ENCODE measurements at regions not wholly inside any gene's neighbourhood (a gene's known extent, or its start where the extent isn't known, plus 50 kb on each side); places are given as distances from the start of the nearest gene placed in this dataset.

DNA sequence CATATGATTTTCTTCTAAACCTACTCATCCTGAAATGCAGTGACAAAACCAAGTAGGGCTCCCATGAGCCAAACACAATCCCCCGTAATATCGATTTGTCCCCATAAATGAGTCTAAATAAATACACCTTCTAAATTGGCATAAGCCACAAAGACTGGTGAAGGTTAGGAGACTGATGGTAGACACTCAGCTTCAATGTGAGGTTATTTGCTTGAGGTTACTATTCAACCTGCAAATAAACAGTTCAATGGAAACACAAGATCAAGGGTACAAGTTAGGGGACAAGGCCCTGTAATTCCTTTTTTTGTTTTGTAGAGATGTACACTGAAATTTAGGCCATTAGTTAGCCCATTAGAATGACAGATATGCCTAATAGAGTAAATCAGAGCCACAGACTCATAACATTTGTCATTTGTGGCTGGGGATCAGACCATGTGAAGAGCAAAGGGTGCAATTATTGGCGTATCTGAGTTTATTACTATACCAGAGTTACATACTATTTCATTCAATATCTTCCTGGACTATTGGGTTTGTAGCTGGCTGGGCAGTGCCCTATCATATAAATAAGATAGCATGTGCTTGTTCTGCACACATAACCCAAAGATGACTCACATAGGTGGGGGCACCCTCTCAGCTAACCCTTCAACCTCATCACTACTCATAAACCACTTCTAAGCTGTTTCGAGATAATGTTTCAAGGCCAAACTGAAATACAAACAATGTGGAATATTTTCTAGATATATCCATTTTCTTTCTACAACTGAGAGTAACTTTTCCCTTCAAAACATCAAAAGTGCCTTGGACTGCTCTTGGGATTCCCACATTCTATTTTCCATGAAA, 695.3 kb downstream of the KCNA4 start:
- DNase-seq: no peak
- H3K36me3 ChIP-seq: no peaks in the 10 kb centered on the region
- TF ChIP-seq POLR2A (IDR thresholded peaks at IDR 0.05): no peak
- TF ChIP-seq, protein P1, sequence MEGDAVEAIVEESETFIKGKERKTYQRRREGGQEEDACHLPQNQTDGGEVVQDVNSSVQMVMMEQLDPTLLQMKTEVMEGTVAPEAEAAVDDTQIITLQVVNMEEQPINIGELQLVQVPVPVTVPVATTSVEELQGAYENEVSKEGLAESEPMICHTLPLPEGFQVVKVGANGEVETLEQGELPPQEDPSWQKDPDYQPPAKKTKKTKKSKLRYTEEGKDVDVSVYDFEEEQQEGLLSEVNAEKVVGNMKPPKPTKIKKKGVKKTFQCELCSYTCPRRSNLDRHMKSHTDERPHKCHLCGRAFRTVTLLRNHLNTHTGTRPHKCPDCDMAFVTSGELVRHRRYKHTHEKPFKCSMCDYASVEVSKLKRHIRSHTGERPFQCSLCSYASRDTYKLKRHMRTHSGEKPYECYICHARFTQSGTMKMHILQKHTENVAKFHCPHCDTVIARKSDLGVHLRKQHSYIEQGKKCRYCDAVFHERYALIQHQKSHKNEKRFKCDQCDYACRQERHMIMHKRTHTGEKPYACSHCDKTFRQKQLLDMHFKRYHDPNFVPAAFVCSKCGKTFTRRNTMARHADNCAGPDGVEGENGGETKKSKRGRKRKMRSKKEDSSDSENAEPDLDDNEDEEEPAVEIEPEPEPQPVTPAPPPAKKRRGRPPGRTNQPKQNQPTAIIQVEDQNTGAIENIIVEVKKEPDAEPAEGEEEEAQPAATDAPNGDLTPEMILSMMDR (IDR thresholded peaks at IDR 0.05 in 4 of 5, conservative IDR thresholded peaks at IDR 0.05 in 1 of 5): no peak
- H3K4me1 ChIP-seq: no peaks in the 10 kb centered on the region
- no peak overlapping the region for H3K4me3 ChIP-seq
- in situ Hi-C loops (cut with MboI; ENCODE audit: low sequenced_read_pairs in 4 of 4): no loop called here
- intact Hi-C loops (cut with DNase I; ENCODE audit: low total_unique reads): no loop called here
- no peak overlapping the region for H3K27ac ChIP-seq
- no peak for ATAC-seq
- no peaks in the 10 kb centered on the region for H3K27me3 ChIP-seq
- no peaks in the 10 kb centered on the region for H3K9me3 ChIP-seq

DNA sequence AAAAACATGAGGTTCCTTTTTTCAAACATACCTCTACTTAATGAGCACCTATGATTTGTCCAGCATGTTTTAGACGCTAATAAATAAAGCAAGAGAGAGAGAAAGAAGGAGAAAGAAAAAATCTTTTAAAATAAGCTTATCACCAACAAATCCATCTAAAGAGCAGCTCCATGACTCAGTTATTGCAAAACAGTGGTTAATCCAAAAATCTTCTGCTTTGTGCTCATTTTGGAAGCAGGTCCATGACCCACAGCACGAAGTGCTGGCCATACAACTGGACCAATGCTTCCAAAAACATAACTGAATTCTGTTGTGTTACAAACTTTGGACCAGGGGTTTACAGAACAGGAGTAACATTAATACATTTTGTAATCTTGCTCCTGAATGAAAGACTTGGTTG, 696.6 kb downstream of the KCNA4 start:
- in situ Hi-C loops (cut with MboI; ENCODE audit: low sequenced_read_pairs in 4 of 4): no loop called here
- Histone ChIP-seq H3K27ac (no peak overlapping the region), H3K27me3 (no peaks in the 10 kb centered on the region), H3K9me3 (no peaks in the 10 kb centered on the region), H3K36me3 (no peaks in the 10 kb centered on the region), H3K4me1 (no peaks in the 10 kb centered on the region), H3K4me3 (no peak overlapping the region)
- TF ChIP-seq, protein P1 (IDR thresholded peaks at IDR 0.05 in 4 of 5, conservative IDR thresholded peaks at IDR 0.05 in 1 of 5): no peak
- TF ChIP-seq POLR2A (IDR thresholded peaks at IDR 0.05): no peak
- intact Hi-C loops (cut with DNase I; ENCODE audit: low total_unique reads): no loop called here
- ATAC-seq (no peak), DNase-seq (no peak)

DNA sequence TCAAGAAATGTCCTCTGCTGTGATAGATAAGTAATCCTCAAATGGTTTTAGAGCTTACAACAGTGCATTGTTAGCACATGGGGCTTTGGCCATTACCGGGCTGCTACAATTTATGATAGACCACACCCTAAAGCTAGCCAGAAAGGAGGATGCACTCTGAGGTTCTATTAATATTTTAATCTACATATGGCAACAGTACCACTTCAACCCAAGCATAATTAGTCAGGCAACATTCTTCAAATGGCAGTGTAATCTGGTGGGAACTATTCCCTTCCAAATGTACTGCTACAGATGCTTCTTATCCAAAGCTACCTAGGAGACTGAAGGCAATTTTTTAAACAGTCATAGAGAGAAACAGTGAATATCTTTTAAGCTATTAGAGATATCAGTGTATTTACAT, 697.6 kb downstream of the KCNA4 start:
- Histone ChIP-seq H3K27me3 (no peaks in the 10 kb centered on the region), H3K4me1 (no peaks in the 10 kb centered on the region), H3K27ac (no peak overlapping the region), H3K4me3 (no peak overlapping the region), H3K36me3 (no peaks in the 10 kb centered on the region), H3K9me3 (no peaks in the 10 kb centered on the region)
- DNase-seq (no peak), ATAC-seq (no peak)
- in situ Hi-C loops (cut with MboI; ENCODE audit: low sequenced_read_pairs in 4 of 4): no loop called here
- intact Hi-C loops (cut with DNase I; ENCODE audit: low total_unique reads): no loop called here
- TF ChIP-seq POLR2A (IDR thresholded peaks at IDR 0.05): no peak
- TF ChIP-seq, protein P1 (IDR thresholded peaks at IDR 0.05 in 4 of 5, conservative IDR thresholded peaks at IDR 0.05 in 1 of 5): no peak

DNA sequence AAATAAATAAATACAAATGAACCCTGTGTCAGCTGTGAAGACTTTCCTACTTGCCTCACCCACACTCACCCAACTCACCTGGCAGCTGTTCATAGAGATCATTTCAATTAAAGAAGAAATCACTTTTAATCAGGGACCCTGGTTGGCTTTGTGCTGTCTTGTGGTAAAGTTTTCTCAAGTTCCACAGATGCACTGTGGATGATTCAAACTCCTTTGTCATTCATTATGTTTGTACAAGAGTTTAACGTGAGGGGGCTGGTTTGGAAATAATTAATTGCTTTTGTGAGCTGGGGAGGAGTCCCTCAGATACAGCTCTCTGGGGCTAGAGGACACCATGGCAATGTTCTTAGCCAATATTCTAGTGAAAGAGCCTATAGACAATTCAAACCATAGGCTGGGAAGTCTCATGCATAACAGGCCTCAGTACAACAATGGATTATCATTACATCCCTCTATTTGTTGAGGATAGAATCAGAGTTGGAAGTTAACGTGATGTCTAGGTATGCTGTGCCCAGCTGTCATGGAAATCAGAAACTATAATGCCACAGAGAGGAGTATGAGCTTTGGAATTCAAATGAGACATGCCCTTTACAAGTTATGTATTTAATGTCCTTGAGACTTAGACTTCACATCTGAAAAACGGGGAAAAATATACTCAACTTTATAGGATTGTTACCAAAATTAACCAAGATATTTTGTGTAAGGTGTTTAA, 698.5 kb downstream of the KCNA4 start:
- in situ Hi-C loops (cut with MboI; ENCODE audit: low sequenced_read_pairs in 4 of 4) (no loop called here), intact Hi-C loops (cut with DNase I; ENCODE audit: low total_unique reads) (no loop called here)
- no peak overlapping the region for H3K4me3 ChIP-seq
- TF ChIP-seq, protein P1 (IDR thresholded peaks at IDR 0.05 in 4 of 5, conservative IDR thresholded peaks at IDR 0.05 in 1 of 5): no peak
- no peak for TF ChIP-seq POLR2A (IDR thresholded peaks at IDR 0.05)
- H3K9me3 ChIP-seq: no peaks in the 10 kb centered on the region
- H3K4me1 ChIP-seq: no peaks in the 10 kb centered on the region
- ATAC-seq: no peak
- H3K36me3 ChIP-seq: no peaks in the 10 kb centered on the region
- no peak for DNase-seq
- no peak overlapping the region for H3K27ac ChIP-seq
- no peaks in the 10 kb centered on the region for H3K27me3 ChIP-seq
